ENCODE measurements at regions not wholly inside any gene's neighbourhood (a gene's known extent, or its start where the extent isn't known, plus 50 kb on each side); places are given as distances from the start of the nearest gene placed in this dataset.

DNA sequence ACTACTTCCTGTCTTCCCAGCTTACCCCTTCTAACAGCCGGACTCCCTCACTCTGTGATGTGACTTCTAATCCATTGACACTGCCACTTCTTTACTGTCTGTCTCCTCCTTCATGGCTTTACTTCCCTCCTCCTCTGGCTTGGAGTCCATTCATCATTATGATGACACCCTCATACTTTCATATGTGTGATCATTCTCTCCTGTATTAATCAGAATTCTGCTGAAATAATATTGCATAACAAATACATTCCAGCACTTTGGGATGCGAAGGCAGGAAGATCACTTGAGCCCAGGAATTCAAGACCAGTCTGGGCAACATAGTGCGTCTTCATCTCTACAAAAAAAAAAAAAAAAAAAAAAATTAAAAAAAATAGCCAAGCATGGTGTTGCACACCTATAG is 147.9 kb upstream of the BTBD3 start:
- ATAC-seq (no peak), DNase-seq (ENCODE audit: low spot score) (no peak)
- Mint-ChIP-seq H3K9me3 (peaks cover 3% of the 10 kb centered on the region; the same call in 1 of the 2 replicates), H3K27ac (no peak overlapping the region), H3K36me3 (no peaks in the 10 kb centered on the region), H3K4me3 (no peak overlapping the region), H3K4me1 (peaks cover 29% of the 10 kb centered on the region), H3K27me3 (ENCODE audit: low read depth) (peaks cover 18% of the 10 kb centered on the region)
- ChIA-PET CTCF (no interaction called here), POLR2A (interaction anchor here (0.7 kb wide), 1 partner anchor 359 kb away, joined by 6 read pairs; no protein-coding TSS in a partner anchor)
- no peak for TF ChIP-seq KAT7 (CRISPR knock-in tag; IDR thresholded peaks at IDR 0.05; ENCODE audit: borderline replicate concordance)
- TF ChIP-seq, protein P1, sequence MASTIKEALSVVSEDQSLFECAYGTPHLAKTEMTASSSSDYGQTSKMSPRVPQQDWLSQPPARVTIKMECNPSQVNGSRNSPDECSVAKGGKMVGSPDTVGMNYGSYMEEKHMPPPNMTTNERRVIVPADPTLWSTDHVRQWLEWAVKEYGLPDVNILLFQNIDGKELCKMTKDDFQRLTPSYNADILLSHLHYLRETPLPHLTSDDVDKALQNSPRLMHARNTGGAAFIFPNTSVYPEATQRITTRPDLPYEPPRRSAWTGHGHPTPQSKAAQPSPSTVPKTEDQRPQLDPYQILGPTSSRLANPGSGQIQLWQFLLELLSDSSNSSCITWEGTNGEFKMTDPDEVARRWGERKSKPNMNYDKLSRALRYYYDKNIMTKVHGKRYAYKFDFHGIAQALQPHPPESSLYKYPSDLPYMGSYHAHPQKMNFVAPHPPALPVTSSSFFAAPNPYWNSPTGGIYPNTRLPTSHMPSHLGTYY (CRISPR knock-in tag; IDR thresholded peaks at IDR 0.05) = no peak

DNA sequence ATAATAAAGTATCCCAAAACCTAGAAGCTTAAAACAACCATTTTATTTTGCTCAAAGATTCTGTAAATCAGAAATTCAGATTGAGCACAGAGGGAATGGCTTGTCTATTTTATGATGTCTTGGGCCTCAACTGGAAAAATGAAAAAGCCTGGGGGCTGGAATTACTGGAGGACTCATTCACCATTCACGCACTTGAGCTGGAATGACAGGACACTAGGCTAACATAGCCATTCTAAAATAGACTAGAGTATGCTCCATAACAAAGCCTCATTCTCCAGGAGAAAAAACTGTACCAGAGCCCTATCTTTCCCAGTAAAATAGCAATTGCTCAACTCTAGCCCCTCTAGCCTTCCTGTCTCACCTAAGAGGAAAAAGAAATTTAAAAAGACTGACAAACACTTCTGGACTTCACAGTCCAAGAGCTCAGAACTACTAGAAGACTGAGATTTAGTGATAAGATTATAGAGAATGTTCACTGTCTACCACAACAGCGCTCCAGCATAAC is 145.4 kb upstream of the BTBD3 start:
- no peak for ATAC-seq
- Mint-ChIP-seq H3K9me3 (peaks cover 3% of the 10 kb centered on the region; the same call in 1 of the 2 replicates), H3K27ac (no peak overlapping the region), H3K27me3 (ENCODE audit: low read depth) (peaks cover 14% of the 10 kb centered on the region), H3K4me3 (no peak overlapping the region), H3K36me3 (no peaks in the 10 kb centered on the region), H3K4me1 (peaks cover 18% of the 10 kb centered on the region)
- ChIA-PET CTCF (interaction anchor here (0.6 kb wide), 1 partner anchor 255 kb away, joined by 5 read pairs; no protein-coding TSS in a partner anchor), POLR2A (no interaction called here)
- DNase-seq (ENCODE audit: low spot score) = no peak
- TF ChIP-seq CTCF (IDR thresholded peaks at IDR 0.05) = no peak
- no peak for TF ChIP-seq FOXJ3 (CRISPR knock-in tag; IDR thresholded peaks at IDR 0.05; ENCODE audit: borderline replicate concordance)
- no peak for TF ChIP-seq GABPB1 (CRISPR knock-in tag; IDR thresholded peaks at IDR 0.05)
- no peak for TF ChIP-seq TEAD4 (CRISPR knock-in tag; IDR thresholded peaks at IDR 0.05)
- no peak for TF ChIP-seq SOX15 (CRISPR knock-in tag; IDR thresholded peaks at IDR 0.05)
- TF ChIP-seq ARID4B (CRISPR knock-in tag; IDR thresholded peaks at IDR 0.05; ENCODE audit: borderline replicate concordance) = no peak
- TF ChIP-seq MYBL2 (CRISPR knock-in tag; IDR thresholded peaks at IDR 0.05) = no peak
- TF ChIP-seq, protein P2, sequence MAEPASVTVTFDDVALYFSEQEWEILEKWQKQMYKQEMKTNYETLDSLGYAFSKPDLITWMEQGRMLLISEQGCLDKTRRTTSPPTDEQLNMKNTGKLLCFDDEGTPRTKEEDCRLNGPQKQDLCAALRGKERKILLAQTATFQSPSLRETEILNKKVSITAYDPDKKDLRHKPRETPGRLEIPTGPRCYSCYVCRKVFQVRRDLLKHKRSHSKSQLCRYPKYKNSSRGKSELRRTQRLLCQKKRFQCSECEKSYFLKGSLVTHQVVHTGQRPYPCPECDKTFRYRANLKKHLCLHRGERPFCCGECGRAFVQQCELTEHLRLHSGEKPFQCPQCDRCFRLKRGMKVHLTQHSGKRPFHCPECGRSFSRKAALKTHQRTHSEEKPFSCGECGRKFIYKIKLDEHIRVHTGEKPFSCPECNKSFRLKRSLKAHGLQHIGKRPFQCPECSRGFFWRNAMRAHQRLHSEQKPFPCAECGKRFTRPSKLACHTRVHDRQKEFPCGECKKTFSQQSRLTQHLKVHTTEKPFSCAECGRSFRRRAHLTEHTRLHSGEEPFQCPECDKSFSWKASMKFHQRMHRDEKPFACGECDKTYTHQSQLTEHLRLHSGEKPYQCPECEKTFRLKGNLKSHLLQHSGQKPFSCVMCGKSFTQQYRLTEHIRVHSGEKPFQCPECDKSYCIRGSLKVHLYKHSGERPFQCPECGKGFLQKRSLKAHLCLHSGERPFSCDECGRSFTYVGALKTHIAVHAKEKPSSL (CRISPR knock-in tag; conservative IDR thresholded peaks at IDR 0.05) = no peak
- TF ChIP-seq, protein P3, sequence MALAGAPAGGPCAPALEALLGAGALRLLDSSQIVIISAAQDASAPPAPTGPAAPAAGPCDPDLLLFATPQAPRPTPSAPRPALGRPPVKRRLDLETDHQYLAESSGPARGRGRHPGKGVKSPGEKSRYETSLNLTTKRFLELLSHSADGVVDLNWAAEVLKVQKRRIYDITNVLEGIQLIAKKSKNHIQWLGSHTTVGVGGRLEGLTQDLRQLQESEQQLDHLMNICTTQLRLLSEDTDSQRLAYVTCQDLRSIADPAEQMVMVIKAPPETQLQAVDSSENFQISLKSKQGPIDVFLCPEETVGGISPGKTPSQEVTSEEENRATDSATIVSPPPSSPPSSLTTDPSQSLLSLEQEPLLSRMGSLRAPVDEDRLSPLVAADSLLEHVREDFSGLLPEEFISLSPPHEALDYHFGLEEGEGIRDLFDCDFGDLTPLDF (CRISPR knock-in tag; IDR thresholded peaks at IDR 0.05) = no peak
- TF ChIP-seq ZNF317 (CRISPR knock-in tag; IDR thresholded peaks at IDR 0.05; ENCODE audit: borderline replicate concordance, low read depth) = no peak
- no peak for TF ChIP-seq NFATC4 (CRISPR knock-in tag; IDR thresholded peaks at IDR 0.05)
- no peak for TF ChIP-seq ZNF138 (CRISPR knock-in tag; conservative IDR thresholded peaks at IDR 0.05)
- TF ChIP-seq, protein P4, sequence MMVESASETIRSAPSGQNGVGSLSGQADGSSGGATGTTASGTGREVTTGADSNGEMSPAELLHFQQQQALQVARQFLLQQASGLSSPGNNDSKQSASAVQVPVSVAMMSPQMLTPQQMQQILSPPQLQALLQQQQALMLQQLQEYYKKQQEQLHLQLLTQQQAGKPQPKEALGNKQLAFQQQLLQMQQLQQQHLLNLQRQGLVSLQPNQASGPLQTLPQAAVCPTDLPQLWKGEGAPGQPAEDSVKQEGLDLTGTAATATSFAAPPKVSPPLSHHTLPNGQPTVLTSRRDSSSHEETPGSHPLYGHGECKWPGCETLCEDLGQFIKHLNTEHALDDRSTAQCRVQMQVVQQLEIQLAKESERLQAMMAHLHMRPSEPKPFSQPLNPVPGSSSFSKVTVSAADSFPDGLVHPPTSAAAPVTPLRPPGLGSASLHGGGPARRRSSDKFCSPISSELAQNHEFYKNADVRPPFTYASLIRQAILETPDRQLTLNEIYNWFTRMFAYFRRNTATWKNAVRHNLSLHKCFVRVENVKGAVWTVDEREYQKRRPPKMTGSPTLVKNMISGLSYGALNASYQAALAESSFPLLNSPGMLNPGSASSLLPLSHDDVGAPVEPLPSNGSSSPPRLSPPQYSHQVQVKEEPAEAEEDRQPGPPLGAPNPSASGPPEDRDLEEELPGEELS (CRISPR knock-in tag; IDR thresholded peaks at IDR 0.05) = no peak
- TF ChIP-seq IRF2 (CRISPR knock-in tag; IDR thresholded peaks at IDR 0.05; ENCODE audit: borderline replicate concordance, low read depth) = no peak
- TF ChIP-seq ZNF263 (CRISPR knock-in tag; IDR thresholded peaks at IDR 0.05; ENCODE audit: low read depth) = no peak
- no peak for TF ChIP-seq CBFB (CRISPR knock-in tag; IDR thresholded peaks at IDR 0.05; ENCODE audit: low read depth)
